ENCODE measurements at regions not wholly inside any gene's neighbourhood (a gene's known extent, or its start where the extent isn't known, plus 50 kb on each side); places are given as distances from the start of the nearest gene placed in this dataset.

DNA sequence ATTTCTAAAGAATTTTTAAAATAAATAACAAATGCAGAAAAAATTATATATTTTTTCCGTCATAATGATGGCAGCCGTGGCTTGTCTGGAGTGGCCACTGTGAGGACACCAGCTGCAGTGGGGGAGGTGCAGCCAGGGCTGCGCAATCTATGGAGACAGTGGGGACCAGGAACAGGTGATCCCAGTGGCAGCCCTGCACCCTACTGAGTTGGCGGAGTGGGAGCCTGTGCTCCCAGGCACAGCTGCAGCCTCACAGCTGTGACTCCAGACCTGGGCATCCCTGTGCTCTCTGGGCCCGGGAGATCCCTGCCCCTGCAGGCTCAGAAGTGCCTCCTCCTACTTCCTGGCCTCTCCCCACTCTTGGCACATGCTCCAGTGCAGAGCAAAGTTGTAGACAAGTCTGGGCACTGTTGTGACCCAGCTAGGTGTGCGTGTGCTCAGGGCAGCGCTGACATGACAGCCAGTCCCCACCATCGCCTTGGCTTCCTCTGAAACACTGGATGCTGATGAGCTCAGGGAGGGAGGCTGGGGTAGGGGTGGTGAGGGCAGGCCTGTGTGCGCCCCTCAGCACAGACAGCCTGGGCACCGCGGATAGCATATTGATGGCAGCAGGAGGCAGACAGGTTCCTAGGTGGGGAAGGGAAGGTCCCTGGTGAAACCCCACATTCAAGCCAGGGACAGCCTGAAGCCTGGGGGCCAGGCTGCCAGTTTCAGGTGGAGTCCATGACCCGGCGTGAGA, 96.0 kb upstream of the PRR16 start:
- TF ChIP-seq, protein P1, sequence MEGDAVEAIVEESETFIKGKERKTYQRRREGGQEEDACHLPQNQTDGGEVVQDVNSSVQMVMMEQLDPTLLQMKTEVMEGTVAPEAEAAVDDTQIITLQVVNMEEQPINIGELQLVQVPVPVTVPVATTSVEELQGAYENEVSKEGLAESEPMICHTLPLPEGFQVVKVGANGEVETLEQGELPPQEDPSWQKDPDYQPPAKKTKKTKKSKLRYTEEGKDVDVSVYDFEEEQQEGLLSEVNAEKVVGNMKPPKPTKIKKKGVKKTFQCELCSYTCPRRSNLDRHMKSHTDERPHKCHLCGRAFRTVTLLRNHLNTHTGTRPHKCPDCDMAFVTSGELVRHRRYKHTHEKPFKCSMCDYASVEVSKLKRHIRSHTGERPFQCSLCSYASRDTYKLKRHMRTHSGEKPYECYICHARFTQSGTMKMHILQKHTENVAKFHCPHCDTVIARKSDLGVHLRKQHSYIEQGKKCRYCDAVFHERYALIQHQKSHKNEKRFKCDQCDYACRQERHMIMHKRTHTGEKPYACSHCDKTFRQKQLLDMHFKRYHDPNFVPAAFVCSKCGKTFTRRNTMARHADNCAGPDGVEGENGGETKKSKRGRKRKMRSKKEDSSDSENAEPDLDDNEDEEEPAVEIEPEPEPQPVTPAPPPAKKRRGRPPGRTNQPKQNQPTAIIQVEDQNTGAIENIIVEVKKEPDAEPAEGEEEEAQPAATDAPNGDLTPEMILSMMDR (IDR thresholded peaks at IDR 0.05; ENCODE audit: extremely low read depth, missing control alignments): no peak
- no peak for DNase-seq (ENCODE audit: low spot score)

DNA sequence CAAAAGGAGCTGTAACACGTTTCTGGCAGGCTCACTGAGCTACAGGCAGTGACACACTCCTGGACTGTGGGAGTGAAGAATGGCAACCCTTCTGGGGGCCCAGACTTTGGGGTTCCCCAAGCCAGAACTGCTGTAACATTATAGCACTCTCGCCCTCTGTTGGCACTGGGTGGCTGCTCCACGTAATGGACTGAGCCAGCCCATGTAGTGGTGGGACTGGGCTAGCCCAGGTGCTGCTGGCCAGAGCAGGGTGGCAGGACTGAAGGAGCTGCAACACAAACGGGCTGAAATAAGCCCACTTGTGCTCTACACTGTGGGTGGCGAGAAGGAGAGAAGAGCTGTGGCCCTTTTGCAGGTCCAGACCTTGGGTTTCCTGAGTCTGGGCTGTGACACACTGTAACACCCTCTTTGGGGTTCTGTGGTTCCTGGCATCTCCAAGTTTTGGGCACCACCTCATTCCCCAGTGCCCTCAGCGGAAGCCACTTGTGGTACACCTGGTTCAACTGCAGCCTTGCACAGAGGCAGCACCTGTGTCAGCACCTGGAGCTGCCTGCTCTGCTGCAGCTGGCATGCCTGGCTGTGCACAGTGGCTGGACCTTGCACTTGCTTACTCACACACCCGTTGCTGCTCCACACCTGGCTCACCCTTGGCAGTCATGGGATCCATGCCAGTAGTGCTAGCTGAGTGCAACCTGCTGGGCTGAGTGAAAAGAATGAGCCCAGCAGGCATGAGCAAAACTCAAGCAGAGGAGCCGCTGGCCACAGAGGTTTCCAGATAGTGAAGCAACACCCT, 95.0 kb upstream of the PRR16 start:
- no peak for DNase-seq (ENCODE audit: low spot score)
- TF ChIP-seq, protein P1 (IDR thresholded peaks at IDR 0.05; ENCODE audit: extremely low read depth, missing control alignments): no peak

DNA sequence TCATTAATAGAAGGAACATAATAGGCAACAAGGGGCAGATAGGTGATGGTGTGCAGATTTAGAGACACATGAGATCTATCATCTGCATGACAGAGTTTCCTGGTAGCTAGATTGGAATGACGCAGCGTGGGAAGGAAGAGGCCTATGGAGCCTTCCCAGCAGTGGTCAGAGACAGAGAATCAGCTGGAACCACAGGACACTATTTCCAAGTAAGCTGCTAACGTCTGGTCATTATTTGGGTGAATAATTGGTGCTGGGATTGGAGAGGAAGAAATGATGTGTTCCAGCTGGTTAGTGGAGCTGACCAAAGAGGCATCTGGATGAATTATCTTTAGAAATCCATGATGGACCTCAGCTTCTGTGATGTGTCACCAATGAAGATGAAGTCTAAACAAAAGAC, 91.2 kb upstream of the PRR16 start:
- DNase-seq (ENCODE audit: low spot score): no peak

DNA sequence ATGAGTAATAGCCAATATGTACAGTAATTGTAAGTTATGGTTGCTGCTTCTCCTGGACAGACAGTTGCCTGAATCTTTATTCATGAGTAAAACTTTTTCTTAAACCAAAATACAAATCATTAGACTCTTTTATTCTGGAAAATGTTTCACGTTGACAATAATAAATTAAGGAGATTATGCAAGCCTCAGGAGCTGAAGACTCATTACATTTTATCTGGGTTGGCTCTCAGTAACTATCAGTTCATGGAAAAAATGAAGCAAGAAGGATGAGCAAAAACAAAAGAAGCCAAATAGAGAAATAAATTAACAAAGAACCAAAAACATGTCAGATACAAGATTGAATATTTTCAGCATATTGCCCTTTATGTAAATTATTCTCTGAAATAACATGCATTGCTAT, 88.9 kb upstream of the PRR16 start:
- DNase-seq (ENCODE audit: low spot score): no peak
- TF ChIP-seq, protein P1 (IDR thresholded peaks at IDR 0.05; ENCODE audit: extremely low read depth, missing control alignments): no peak

More for the DNA sequence above, 91.2 kb upstream of the PRR16 start:
- TF ChIP-seq, protein P1 (IDR thresholded peaks at IDR 0.05; ENCODE audit: extremely low read depth, missing control alignments): no peak

DNA sequence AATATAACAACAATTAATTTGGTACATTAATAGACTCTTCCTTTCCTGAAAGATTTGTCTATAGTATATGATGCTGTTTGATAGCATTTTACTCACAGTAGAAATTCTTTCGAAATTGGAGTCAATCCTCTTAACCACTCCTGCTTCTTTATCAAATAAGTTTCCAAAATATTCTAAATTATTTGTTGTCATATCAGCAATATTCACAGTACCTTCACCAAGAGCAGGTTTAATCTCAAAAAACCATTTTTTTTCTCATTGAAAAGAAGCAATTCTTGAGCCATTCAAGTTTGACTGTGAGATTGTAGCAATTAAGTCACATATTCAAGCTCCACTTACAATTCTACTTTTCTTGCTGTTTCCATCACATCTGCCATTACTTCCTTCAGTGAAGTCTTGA, 83.5 kb upstream of the PRR16 start:
- no peak for DNase-seq (ENCODE audit: low spot score)
- TF ChIP-seq, protein P1 (IDR thresholded peaks at IDR 0.05; ENCODE audit: extremely low read depth, missing control alignments): no peak

DNA sequence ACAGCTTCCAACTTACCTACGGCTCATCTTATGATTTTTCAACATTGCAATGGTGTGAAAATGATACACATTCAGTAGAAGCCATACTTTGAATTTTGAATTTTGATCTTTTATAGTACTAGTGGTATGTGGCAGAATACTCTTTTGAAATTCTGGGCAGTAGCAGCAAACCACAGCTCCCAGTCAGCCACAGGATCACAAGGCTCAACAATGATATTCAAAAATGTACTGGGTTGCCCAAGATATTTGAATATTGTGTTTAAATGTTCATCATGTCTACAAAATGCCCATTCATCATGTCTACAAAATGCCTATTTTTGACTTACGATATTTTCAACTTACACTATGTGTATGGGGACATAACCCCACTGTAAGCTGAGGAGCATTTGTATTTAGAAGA, 81.3 kb upstream of the PRR16 start:
- TF ChIP-seq, protein P1 (IDR thresholded peaks at IDR 0.05; ENCODE audit: extremely low read depth, missing control alignments): no peak
- DNase-seq (ENCODE audit: low spot score): no peak

DNA sequence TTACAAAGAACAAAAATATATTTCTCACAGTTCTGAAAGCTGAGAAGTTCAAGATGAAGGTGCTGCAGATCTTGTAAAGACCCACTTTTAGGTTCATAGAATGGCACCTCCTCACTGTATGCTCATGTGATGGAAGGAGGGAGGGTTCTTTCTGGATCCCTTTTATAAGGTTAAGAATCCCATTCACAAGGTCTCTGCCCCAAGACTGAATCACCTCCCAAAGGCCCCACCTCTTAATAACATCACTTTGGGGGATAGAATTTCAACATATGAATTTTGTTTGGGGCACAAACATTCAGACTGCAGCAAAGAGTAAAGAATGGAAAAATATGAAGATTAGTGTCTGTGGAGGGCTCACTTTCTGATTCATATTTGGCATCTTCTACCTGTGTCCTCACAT, 77.1 kb upstream of the PRR16 start:
- no peak for DNase-seq (ENCODE audit: low spot score)
- TF ChIP-seq, protein P1 (IDR thresholded peaks at IDR 0.05; ENCODE audit: extremely low read depth, missing control alignments): no peak

All from GM20000 (cell line).